ENCODE measurements at regions not wholly inside any gene's neighbourhood (a gene's known extent, or its start where the extent isn't known, plus 50 kb on each side); places are given as distances from the start of the nearest gene placed in this dataset.

DNA sequence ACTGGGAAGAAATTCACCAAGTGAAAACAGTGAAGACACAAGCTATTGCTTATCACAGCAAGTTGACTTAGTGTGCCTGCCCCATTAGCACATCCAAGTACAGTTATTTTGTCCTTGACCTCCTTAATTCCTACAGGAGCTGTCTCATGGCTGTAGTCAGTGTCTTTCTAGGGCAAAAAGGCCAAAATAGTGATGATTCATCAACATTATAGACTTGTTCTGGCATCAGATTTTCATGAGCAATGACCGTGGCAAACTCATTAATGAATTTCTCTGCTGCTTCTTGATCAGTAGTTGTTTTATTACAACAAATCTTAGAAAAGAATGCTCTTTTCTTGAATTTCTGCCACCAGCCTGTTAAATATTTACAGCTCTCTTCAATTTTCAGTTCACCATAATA, 1169.3 kb upstream of the DDX18 start:
- DNase-seq: no peak

DNA sequence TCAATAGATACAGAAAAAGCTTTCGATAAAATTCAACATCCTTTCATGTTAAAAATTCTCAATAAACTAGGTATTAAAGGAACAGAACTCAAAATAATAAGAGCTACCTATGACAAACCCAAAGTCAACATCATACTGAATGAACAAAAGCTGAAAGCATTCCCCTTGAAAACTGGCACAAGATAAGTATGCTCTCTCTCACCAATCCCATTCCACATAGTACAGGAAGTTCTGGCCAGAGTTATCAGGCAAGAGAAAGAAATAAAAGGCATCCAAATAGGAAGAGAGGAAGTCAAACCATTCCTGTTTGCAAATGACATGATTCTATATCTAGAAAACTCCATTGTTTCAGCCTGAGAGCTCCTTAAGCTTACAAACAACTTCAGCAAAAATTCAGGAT, 1145.8 kb upstream of the DDX18 start:
- DNase-seq: no peak

DNA sequence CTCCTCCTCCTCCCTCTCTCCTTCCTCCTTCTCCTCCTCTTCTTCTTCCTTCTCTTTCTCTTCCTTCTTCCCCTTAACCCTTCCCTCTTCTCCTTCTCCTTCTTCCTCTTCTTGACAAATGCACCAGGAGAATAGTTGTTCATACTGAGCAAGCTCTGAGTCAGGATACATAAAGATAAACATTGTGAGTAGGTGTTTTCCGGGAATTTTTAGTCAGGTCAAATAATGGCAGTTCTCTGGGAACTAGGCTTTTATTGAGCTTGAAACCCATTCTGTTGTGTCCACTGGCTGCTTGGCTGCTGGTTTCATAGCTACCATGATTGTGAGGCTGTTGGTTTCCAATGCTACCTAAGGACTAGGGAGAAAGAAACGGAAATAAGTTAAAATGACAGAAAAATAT, 1144.7 kb upstream of the DDX18 start:
- no peak for DNase-seq

DNA sequence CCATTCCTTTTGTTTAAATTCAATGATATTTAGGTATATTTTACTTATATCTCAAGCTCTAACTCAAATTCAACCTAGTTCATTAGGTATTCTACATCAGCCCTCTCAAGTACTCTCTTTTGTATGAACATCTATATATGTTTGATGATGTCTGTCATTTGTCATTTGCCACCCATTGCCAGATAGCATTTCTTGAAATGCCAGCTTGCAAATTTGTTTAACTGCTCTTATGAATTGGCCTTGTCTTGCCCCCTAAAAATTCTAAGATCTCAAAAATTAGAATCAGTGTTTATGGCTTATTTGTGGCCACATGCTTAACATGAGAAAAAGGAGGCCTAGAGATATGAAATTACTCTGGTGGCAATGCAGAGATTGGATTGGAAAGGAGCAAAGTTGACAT, 1140.3 kb upstream of the DDX18 start:
- DNase-seq: no peak

DNA sequence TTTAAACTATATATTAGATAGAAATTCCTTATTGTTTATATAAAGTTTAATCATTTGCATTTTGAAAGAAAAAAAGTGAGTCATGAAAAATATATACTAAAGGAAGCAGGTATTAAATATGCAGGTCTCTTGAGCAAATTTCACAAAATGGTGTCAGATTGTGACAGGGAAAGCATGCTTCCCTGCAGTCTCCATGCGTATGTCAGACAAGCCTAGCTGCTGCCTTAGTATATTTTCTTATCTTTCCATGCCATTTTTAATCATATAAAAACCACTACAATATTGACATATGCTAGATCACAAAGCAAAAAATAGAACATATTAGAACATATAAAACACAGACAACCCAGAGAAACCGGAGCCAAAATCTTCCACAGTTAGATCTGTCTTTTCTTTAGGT, 1137.7 kb upstream of the DDX18 start:
- DNase-seq: no peak

DNA sequence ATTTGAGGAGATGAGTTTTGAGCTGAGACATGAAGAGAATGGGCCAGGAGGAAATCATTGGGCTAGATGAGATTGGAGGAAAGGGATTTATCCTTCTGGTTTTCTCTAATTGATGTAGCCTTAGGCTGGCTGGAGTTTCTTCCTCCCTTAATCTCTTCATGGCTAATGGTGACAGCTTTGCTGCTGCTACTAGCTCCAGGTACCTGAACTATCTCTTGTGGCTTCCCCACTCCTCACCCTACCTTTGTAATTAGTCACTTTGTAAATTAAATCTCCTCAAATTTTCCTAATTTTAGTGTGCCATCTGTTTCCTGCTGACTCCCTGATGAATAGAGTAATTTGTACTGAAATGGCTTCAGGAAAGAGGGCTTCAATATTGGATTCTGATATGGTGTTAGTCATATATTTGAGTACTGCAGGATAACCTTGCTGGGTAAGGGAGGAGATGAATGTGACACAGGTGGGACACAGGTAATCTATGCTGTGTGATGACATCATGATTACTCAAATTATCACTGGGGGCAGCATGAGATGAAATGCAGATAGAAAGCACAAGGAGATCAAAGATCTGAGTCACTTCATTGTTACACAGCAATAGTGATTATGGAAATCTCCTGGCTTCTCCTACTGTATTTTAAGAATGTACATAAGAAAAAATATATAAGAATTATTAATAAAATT, 1134.1 kb upstream of the DDX18 start:
- DNase-seq: no peak

DNA sequence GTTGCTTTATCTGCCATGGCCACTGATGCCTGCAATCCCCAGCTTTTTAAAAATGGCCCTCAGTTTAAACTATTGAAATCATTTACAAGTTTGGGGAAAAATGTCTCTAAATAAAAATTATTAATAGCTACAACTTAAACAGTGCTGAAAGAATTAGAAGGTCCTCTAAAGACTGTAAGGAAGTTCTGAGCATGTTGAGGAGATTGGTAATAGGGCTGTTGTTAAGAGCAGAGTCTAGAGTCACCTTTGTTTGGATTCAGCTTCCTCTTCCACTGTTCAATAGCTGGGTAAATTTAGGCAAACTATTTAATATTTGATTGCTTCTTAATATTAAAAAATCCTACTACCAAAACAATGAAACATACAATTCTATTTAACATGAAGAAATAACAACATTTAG, 1127.1 kb upstream of the DDX18 start:
- DNase-seq: no peak

DNA sequence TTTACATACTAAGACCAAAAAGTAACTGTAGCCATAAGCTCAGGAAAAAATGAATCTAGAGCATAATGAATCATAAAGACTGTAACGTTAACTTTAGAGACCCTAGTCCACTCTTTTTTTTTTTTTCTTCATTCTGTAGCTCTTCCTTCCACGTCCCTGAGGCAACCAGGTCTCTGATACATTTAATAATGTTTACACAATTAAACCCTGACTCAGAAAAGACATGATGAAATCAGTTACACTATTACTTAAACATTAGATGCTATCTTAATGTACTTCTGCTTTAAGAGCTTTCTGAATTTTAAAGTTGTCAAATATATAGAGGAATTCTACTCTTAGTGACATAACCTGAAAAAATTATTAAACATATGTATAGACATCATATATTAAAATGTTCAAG, 1121.5 kb upstream of the DDX18 start:
- DNase-seq: no peak

DNA sequence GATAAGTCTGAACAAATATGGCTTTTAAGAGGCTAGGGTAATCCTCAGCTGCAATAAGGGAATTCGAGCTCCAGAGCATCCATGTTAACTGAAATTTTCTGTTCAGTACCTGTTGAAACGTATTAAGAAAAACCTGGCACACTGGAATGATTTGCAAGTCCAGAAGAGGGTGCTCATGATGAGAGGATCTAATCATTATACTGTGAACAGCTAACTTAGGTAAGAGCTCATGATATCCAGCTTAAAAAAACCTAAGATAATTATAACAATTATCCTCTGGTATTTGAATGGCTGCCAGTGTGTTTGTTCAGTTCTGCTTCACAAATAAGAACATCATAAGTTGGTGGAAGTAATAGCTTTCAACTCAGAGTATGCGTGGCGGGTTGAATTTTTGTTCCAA, 1118.3 kb upstream of the DDX18 start:
- no peak for DNase-seq

DNA sequence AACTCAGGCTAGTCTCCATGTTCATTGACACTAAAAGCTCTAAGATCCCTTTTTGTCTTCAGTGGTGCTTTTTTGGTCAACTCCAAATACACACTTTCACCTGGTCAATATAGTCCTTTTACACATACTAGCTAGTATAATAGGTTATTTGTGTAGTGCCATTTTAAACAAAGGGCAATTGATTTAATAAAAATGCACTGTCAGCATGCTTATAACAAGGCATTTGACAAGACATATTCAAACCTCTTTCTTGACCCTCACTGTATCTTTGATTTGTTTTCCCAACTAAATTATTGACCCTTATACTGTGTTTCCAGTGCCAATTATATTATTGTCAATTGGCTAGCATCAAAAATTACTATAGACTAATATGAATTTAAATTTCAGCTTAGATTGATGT, 1117.6 kb upstream of the DDX18 start:
- no peak for DNase-seq

DNA sequence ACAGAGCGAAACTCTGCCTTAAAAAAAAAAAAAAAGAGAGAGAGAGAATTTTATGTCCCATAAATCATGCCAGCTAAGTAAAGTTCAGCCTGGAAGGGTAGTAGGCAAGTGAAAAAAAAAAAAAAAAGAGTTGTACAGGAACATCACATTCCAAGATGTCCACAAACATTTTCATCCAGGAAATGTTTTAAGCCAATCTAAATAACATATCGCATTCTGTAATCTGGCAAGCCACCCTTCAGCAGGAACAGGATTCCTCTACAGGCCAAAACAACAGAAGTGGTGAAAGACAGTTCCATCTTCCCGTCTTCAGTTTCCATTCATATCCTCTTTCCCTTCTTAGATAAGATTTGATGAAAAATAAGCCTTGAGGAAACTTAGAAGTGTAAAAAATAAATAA, 1108.1 kb upstream of the DDX18 start:
- DNase-seq: no peak

DNA sequence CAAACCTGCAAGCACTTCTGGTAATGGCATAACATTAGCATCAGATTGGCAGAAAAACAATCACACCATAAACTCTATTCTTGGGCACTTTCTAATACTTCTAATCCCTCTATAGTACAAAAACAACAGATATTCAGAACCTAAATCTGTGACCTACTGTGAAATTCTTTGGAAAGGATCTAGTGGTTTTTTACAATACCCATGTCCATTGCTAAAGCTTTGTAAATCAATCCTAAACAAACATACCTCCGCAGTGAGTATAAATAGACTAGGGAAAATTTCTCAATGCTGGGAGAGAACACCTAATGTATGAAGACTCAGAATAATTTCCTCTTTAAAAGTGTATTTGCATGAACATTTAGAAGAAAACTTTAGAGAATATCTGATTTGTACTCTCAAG, 1098.5 kb upstream of the DDX18 start:
- no peak for DNase-seq

DNA sequence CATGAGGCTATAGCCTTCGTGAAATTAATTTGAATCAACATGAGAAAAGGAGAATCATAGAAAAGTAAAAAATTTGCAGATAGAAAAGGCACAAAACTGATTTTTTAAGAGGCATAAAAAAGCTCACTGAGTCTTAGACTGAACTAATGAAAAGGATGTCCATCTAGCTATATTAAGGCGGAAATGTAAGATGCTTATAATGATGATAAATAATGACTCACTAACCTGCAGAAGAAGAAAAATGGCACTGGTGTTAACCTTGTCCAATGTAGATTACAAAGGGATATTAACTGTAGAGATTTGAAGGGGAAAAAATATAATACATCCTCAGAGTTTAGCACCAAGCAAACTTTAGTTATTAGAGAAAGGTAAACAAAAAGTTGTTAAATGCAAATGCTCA, 1098.0 kb upstream of the DDX18 start:
- no peak for DNase-seq

DNA sequence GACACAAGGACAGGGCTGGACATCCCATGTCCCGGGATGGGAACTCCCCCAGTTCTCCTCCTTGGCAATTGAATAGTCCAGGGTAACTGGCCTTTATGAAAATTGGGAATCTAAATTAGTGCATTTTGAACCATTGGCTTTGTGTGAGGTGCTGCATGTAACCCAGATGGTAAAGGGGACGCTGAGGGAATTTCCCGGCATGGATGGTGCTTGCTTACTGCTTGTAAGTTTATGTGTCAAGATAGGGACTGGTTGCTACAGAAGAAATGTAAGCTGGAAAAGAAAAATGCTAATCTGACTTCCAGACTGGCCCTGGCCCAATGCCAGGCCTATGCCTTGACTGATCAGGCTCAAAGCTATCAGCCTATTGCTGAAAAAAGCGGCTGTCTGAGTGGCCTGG, 1096.7 kb upstream of the DDX18 start:
- no peak for DNase-seq

DNA sequence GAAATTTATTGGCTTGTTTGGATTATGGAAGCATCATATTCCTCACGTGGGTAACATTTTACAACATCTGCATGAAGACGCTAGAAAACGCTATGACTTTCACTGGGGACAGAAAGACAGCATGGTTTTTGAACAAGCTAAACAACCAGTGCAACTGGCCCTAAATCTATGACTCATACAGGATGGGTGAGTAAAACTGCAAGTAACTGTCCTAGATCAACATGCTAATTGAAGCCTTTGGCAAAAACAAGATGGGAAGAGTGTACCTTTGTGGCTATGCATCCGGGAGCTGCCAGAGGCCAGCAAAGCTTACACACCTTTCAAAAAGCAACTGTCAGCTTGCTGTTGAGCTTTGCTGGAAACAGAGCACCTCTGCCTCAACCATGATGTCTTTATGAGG, 1096.0 kb upstream of the DDX18 start:
- DNase-seq: no peak

DNA sequence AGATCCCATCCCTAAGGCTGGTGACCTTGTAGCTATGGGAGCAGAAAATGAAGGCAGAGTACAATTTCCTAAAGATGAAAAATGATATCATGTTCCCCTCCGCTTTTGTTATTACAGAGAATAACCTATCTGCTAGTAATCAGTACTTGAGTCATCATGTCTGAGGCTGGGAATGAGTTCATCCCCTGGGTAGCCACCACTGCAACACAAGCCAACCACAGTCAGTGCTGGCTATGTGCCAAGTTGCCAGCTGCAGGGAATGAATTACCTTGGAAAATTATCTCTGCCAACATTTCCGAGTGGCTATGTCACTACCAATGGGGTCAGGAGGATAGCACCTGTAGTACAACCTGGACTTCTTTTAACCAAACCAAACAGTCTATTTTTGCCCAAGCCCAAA, 1094.7 kb upstream of the DDX18 start:
- no peak for DNase-seq

DNA sequence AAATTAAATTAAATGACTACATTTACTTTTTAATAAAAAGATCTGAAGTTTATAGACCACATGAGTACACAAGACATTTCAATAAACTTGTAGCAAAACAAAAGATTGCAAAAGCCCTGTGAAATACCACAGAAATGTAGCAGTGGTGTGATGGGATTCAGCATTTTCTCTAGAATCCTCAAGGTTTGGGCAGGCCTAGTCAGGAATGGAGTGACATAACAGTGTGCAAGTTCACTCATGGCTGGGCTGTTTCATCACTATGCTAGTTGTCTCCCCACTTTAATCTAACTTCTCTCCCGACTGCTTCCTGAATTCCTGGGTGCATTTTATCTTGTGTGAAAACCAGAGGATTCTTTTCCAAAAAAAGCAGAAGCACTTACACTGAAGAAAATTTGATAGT, 1089.9 kb upstream of the DDX18 start:
- DNase-seq: no peak

DNA sequence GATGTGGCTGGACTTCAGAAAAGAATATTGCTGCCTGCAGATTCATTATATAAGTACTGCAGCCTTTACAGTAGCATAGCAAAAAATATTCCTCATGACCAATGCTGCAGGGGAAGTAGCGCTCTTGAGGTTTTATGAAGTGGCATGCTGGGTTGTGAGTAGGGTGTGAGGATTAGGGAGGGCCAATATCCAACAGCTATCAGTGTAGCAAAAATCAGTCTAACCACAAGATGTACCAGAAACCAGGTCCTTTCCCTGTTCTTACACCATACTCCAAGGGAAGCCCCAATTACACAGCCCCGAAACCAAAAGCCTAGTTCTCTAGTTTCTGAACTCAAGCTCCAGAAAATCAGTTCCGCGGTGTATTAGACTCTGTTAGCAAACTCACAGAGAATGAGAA, 1082.2 kb upstream of the DDX18 start:
- no peak for DNase-seq

DNA sequence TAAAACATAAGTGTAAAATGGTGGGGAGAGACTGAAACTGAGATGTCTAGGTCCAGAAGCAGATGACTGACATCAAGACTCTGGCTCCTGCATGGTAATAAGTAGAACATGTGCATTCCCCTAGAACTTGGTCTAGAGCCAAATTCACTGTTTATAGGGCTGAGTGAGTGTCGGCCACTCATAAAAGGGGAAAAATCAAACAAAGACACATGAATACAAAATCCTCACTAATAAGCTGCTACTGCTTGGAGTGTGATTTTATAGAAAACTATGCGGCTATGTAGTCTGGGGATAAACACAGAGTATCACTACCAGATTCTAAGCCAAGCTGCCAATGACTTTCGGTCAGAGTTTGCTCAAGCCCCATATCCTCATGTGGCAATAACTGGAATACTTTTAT, 1080.8 kb upstream of the DDX18 start:
- no peak for DNase-seq

DNA sequence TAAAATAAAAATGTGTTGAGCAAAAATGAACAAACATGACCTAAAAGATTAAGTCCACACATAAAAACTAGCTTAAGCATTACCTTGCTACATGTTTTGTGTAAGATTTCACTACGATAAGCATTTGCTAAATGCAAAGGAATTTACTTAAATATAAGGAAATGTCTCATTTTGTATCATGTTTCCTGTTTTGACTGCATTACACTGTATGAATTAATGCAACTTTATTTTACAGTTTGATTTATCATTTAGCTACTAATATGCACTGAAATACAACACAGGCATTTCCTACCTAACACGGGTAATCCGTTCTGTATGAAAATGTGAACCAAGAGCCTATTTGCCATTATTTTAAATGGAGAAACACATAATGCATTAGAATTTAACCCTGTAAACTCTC, 1076.5 kb upstream of the DDX18 start:
- DNase-seq: no peak

DNA sequence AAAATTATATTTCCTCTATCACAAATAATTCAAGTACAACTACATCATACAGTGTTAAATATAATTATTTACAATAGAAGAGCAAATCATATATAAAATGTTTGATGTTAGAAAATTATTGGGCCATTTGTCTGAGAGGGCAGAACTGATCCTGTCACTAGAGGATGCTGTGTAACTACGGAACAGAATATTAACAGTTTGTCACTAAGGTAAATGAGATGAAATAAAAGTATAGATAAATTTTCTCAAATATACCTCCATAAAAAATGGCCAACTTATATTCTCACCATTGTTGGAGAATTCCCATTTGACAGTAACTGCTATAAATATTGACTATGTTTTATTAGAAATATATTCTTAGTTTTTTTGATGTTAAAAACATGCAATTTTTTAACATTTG, 1067.4 kb upstream of the DDX18 start:
- DNase-seq: no peak

DNA sequence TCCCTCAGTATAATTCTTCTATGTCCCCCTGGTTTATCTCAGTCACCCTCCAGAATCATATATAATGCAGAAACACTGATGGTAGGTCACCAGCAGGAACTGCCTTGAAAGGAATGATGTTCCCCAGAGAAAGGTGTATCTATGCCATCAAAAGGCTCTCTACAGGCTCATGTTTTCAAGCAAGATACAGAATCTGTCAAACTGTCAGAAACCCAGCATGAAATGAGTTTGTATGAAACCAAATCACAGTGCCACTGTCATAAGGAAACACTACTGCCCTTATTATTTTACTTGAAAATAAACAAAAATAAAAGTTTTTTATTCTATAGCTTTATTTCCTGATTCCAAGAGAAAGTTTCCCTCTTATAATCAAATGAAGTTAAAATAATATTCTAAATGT, 1064.5 kb upstream of the DDX18 start:
- DNase-seq: no peak

DNA sequence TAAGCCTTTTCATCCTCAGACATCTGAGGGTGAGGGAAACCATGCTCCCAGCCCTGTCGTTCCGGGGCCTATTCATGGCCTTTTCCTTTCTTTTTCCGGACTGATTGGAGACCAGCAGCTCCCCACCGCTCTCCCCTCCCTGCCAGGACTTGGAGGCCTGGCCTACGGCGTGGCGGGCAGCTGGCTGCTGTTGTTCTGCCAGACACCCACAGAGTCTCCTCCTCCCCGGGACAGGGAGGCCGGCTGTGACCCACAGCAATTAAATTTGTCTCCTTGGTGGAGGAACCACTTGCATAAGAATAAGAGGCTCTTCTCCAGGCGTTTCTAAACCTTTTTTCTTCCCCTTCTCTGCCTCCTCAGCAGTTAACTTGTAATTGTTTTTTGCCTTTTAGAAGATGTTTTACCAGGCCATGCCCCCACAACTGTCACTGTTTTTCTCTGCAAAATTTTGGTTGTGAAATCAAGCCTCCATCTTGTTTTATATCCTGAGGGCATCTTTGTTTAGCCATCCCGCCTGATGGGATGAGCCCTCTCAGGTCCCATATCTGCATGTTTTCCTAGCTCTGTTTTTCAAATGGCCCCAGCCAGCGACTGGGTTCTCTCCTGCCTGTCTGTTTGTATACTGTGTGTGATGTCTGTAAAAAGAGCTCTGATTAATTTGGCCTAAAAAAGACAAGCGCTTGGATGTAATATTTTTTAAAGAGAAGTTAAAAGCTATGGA, 1060.0 kb upstream of the DDX18 start:
- DNase-seq: no peak

DNA sequence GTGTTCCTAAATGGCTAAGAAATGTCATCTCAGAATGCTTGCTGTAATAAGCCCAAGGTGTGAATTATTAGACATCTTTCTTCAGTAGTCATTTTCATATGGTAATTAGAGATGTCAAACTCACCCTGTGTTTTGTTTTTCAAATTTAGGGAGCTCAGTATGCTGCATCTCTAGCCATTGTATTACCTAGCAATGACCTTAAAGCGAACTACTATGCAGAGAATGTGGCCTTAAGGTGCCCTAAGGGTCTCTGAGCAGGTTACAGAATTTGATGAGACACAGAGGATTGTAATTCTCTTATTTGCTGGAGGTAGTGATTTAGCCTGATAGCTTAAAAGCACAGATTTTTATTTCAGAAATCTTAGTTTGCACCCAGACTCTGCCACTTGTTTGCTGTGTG, 1052.6 kb upstream of the DDX18 start:
- DNase-seq: no peak

DNA sequence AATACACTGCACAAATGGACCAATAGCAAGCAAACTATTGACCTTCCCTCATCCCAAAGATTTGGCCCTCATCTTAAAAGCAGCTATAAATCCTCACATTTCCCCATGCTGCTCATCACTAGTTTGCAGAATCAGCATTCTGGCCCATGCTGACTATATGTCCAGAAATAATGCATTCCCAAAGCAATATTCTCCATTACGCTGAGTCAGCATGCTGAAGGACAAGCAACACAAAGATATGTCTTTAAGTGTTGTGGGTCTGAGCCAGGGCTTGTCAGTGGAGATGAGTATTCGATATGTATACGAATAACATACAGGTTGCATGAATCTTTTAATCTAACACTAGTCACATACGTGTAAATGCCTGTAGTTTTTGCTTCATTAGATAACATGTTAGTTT, 1045.0 kb upstream of the DDX18 start:
- no peak for DNase-seq

Data from T-helper 2 cell (primary cell).